HG02970 (cell line): ENCODE measurements at regions not wholly inside any gene's neighbourhood (a gene's known extent, or its start where the extent isn't known, plus 50 kb on each side); places are given as distances from the start of the nearest gene placed in this dataset.

Experiments used
- ATAC-seq: cut with Tn5 transposase; IDR thresholded peaks from one replicate; pipeline ENCODE4 v1.9.1; 2021; ENCODE audit warnings: mild to moderate bottlenecking, moderate library complexity, moderate number of reproducible peaks; ENCODE audit not compliant: unreplicated experiment, low FRiP score

DNA sequence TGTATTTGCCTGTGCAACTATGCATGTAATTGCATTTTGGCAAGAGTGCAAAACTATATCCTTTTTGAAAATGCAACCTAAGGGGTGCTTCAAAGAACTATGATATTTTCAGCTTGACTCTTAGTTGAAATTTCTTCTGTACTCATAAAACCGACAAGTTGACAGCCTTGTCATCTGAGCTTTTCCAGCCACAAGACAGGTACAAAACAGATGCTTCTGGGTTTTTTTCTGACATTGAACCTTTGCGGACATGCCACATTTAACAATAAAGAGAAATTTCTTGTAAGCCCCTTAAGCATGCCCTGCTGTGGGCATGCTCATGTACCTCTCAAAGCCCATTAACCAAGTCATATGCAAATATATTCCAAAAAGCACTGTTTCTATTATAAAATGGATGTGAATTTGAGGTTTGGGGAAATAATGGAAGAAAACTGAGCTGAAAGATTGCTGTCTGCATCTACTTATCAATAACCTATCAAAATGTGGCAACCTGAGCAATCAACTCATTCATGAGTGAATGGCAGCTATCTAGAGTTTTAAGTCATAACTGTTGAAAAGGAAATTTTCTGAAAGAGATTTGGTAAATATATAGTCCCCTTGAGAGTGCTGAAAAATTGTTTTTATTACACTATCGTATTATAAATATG is 1117.0 kb upstream of the LRRTM3 start:
- no peak for ATAC-seq

DNA sequence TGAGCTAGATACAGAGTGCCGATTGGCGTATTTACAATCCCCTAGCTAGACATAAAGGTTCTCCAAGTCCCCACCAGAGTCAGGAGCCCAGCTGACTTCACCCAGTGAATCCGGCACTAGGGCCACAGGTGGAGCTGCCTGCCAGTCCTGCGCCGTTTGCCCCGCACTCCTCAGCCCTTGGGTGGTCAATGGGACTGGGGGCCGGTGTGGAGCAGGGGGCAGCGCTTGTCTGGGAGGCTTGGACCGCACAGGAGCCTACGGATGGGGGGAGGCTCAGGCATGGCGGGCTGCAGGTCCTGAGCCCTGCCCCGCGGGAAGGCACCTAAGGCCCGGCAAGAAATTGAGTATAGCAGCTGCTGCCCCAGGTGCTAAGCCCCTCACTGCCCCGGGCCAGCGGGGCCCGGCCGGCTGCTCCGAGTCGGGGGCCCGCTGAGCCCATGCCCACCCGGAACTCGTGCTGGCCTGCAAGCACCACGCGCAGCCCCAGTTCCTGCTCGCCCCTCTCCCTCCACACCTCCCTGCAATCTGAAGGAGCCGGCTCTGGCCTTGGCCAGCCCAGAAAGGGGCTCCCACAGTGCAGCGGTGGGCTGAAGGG is 1113.8 kb upstream of the LRRTM3 start:
- no peak for ATAC-seq

DNA sequence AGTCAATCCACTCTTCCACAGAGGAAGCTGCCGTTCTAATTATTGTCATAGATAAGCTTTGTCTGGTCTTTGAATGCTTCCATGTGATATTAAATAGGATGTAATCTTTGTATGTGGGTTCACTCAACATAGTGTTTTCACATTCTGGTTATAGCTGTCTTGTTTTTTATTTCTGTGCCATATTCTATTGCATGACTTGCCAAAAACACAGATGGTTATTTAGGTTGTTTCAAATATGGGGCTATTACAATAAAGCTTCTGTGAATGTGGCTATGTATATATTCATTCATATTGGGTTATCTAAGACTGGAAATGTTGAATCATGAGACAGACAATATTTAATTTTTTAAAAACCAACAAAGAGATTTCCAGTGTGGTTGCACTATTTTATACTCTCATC is 1109.3 kb upstream of the LRRTM3 start:
- ATAC-seq: no peak

DNA sequence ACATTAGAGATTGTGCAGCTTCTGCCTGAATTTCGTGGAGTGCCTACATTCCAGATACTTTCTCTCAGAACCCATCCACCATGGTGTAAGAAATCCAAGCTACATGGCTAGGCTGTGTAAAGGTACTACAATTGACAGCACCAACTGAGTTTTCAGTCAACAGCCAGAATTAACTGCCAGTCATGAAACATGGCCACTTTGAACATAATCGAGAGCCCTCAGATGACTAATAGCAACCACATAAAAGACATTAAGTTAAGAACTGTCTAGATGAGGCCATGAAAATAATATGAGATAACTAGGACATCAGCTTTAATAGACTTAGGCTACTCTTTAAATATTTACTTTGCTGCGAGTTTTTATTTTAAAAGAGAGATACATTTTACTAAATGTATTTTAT is 1106.8 kb upstream of the LRRTM3 start:
- no peak for ATAC-seq

DNA sequence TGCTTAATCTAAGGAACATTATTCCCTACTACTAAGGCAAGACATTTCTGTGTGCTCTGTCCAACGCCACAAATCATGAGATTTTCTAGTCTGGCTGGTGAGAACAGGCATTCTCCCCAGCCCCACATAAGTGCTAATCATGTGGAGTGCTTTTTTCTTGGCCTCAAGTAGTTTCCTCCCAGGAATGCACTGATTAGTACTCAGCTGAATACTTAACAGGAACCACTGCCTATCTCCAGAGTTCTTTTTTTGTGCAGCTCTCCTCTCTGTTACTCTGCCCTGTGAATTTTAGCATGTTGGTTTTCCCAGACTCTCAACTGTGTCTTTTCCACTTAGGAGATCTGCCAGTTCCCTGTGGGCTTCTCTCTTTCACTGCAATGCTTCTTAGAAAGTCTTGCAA is 1098.5 kb upstream of the LRRTM3 start:
- ATAC-seq: no peak

DNA sequence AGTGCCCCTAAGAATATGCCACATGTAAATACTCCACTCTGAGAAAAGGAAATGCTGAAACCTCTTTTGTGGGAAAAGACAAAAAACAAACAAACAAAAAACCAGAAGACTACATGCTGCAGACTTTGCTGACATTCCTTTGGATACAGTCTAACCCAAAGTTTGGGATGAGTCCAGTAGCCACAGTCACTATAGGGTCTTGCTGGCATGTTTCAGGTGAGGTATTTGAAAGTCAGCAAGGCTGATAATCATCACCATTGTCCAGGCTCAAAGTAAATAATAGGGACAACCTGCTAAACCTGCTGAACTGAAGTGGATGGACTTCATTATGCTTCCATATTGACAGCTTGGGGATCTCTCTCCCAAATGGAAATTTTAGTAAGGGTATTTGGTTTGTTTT is 1087.0 kb upstream of the LRRTM3 start:
- ATAC-seq: no peak

DNA sequence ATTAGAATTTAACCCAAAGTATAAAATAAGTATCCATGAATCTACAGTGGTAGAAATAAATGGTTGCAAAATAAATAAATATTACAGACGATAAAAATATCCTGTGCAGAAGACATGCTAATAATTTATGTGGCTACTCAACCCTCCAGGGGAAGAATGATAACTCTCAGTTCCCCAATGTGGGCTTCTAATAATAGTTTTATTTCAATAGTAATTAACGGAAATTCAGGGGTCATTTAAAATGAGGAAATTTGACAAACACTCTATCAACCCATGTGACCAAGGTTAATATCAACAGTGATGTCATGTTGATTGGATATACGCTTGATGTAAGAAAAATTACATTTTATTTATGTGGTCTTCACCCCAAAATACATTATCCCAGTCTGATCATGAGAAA is 1082.6 kb upstream of the LRRTM3 start:
- no peak for ATAC-seq

DNA sequence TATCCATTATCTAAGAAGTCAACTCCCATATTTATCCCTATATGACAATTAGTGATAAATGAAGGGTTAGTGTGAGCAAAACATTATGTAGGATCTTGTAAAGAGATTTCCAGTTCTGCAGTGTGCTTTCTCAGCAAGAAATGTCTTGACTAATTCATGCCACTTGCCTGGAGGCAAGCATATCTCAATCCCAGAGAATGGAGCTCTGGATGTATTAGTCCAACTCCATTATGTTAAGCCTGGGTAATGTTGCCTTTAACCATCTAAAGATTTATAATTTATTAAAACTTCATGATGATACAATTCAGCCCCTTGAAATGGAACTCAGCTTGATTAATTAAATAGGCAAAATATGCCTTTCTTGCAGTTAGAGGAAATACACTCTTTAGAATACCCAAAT is 1079.9 kb upstream of the LRRTM3 start:
- ATAC-seq: no peak

DNA sequence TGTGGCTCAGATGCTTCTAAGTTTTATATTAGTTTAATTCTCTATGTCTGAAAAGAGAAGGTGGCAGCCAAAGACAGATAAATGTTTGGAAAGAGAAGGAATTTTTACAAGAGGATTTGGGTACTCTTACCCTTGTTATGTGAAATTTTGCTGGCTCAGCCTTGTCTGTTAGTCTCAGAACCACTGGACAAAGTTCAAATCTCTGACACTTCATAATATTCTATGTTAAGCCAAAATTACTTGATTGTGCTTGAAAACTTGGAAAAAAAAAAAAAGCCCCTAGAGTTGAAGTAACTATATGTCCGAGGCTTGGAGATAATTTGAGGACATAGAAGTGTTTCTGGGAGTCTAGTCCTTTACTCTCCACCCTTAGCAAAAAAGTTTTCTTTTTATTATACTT is 1079.3 kb upstream of the LRRTM3 start:
- no peak for ATAC-seq

DNA sequence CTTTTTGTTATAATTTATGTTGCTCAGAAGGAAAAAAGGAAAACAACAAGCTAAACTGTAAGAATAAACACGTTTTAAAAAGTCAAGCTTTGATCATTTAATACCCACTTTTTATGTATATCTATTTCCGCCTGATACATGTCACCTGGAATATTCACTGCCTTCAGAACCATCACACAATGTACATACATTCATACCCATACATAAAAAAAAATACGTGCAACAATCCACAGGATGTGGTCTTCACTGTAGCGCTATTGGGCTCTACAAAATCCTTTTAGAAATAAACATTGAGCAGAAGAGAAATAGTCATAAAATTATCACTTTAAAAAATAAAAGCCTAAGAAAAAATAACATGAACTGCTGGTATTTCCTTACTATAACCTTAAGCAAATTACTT is 1078.9 kb upstream of the LRRTM3 start:
- ATAC-seq: no peak

DNA sequence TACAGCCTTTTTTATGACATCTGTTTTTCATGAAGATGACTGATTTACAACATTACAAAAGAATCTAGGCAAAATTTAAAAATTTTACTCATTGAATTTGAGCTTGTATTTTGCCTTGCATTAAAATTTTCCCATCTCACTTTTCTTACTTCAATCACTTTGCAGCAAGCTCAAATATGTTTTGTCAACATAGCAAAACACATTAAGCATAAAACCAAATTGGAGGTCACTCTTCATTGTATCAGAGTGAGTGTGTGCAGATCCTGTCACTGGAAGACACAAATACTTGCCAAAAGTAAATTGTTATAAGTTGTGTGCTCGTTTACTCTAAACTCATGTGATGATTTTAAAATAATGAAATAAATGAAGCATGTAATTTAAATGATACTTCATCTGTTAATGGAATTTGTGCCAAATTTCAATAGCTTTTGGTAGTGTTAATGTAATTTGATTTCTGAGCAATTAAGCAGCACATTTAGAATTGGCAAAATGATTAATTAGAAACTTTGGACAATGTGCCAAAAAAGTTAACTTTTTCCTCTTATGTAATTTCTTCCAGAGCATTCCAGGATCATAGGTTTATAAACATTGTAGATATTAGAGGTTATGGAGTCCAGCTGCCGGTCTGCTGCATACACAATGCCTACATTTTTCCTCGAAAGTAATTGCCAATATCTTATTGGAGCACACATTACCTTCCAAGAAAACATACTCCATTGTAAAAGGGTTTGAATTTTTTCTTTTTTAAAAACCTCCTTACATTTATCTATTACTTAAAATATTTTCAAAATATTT is 1078.2 kb upstream of the LRRTM3 start:
- no peak for ATAC-seq

DNA sequence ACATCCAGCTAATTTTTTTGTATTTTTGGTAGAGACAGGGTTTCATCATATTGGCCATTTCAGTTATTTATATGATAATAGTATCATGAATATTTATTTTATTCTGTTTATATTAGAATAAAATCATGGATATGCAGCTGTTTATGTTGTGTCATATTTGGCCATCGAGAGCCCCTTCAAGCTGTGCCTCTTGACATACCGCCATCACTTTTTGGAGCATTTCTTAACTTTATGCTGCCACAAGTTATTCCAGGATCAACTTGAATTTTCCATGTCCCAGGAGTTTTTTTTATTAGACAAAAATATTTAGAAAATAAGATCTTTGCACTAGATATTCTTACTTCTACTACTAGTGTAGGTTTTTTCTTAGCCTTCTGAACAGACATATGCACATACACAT is 1067.0 kb upstream of the LRRTM3 start:
- ATAC-seq: no peak

DNA sequence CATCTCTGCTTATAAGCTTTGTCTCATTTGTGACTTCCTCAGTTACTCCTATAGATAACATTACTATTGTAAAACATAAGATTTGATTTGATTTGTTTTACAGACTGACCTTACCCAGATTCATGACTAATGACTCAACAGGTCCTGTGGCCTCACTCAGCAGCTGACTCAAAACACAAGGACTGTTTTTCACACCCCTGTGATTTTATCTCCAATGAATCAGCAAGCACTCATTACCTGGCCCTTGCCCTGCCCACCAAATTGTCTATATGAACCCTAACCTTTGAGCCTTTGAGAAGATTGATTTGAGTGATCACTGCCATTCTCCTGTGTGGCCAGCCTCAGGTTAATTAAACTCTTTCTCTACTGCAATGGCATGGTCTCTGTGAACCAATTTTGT is 1064.6 kb upstream of the LRRTM3 start:
- ATAC-seq: no peak
